ENCODE measurements at regions not wholly inside any gene's neighbourhood (a gene's known extent, or its start where the extent isn't known, plus 50 kb on each side); places are given as distances from the start of the nearest gene placed in this dataset.

- no peaks in the 10 kb centered on the region for H3K9me1 ChIP-seq (replicated peaks; ENCODE audit: control insufficient read depth, extremely low read depth, insufficient read depth, low read length)
- DNase-seq (ENCODE audit: low read depth, low spot score) (no peak), FAIRE-seq (no peak)
- ChIA-PET CTCF (no interaction called here), POLR2A (no interaction called here)
- H3K4me1 ChIP-seq (ENCODE audit: control insufficient read depth, extremely low read depth, insufficient read depth, low read length) = no peaks in the 10 kb centered on the region
- no peak overlapping the region for H3K4me3 ChIP-seq (replicated peaks in 1 of 3; ENCODE audit: insufficient read depth in 1 of 3, low read depth in 1 of 3, low read length in 3 of 3)
- dilution Hi-C loops (cut with MboI; ENCODE audit: extremely low pct_ligation_motif_present, low sequenced_read_pairs) = no loop called here
- H2AFZ ChIP-seq (ENCODE audit: low read depth, low read length) = no peak overlapping the region
- no peaks in the 10 kb centered on the region for H3K79me2 ChIP-seq (ENCODE audit: control insufficient read depth, insufficient read depth, low read length)
- intact Hi-C loops (cut with micrococcal nuclease) = no loop called here
- H3K9ac ChIP-seq (replicated peaks; ENCODE audit: extremely low read depth, insufficient read depth, low read length) = no peak overlapping the region
- no peaks in the 10 kb centered on the region for H3K36me3 ChIP-seq (ENCODE audit: control insufficient read depth in 2 of 2, extremely low read depth in 1 of 2, insufficient read depth in 2 of 2, low read length in 2 of 2)
- no peak overlapping the region for H3K27ac ChIP-seq (ENCODE audit: insufficient read depth, low read depth, low read length)
- peaks cover 8% of the 10 kb centered on the region for H3K9me3 ChIP-seq (replicated peaks; ENCODE audit: control insufficient read depth, insufficient read depth, low read length)
- no peaks in the 10 kb centered on the region for H4K20me1 ChIP-seq (replicated peaks; ENCODE audit: control insufficient read depth, extremely low read depth, insufficient read depth, low read length)
- no peaks in the 10 kb centered on the region for H3K27me3 ChIP-seq (ENCODE audit: control insufficient read depth in 2 of 2, insufficient read depth in 2 of 2, low read length in 2 of 2)
- TF ChIP-seq CTCF (IDR thresholded peaks at IDR 0.05; ENCODE audit: extremely low read depth in 1 of 2, insufficient read depth in 1 of 2, low read depth in 1 of 2, low read length in 2 of 2) (no peak), POLR2A (IDR thresholded peaks at IDR 0.05; ENCODE audit: low read depth, low read length) (no peak), POLR2AphosphoS5 (IDR thresholded peaks at IDR 0.05; ENCODE audit: insufficient read depth, low read depth, low read length) (no peak), FOS (IDR thresholded peaks at IDR 0.05; ENCODE audit: borderline replicate concordance, insufficient read depth, low read length) (no peak)
- no TSS peak for BruUV-seq (replicated peaks)
- no peak overlapping the region for H3K4me2 ChIP-seq (ENCODE audit: insufficient read depth, low read length)
Measured at GRCh38 chr1:14220324-14220723, 378.2 kb upstream of the KAZN start.

GRCh38 chr1:14220811-14221210, 377.7 kb upstream of the KAZN start:
- Histone ChIP-seq H3K79me2 (ENCODE audit: control insufficient read depth, insufficient read depth, low read length) (no peaks in the 10 kb centered on the region), H3K9ac (replicated peaks; ENCODE audit: extremely low read depth, insufficient read depth, low read length) (no peak overlapping the region), H3K9me3 (replicated peaks; ENCODE audit: control insufficient read depth, insufficient read depth, low read length) (peaks cover 8% of the 10 kb centered on the region), H3K4me2 (ENCODE audit: insufficient read depth, low read length) (no peak overlapping the region), H3K27ac (ENCODE audit: insufficient read depth, low read depth, low read length) (no peak overlapping the region), H2AFZ (ENCODE audit: low read depth, low read length) (no peak overlapping the region), H4K20me1 (replicated peaks; ENCODE audit: control insufficient read depth, extremely low read depth, insufficient read depth, low read length) (no peaks in the 10 kb centered on the region), H3K9me1 (replicated peaks; ENCODE audit: control insufficient read depth, extremely low read depth, insufficient read depth, low read length) (no peaks in the 10 kb centered on the region), H3K4me3 (replicated peaks in 1 of 3; ENCODE audit: insufficient read depth in 1 of 3, low read depth in 1 of 3, low read length in 3 of 3) (no peak overlapping the region), H3K4me1 (ENCODE audit: control insufficient read depth, extremely low read depth, insufficient read depth, low read length) (no peaks in the 10 kb centered on the region), H3K27me3 (ENCODE audit: control insufficient read depth in 2 of 2, insufficient read depth in 2 of 2, low read length in 2 of 2) (no peaks in the 10 kb centered on the region), H3K36me3 (ENCODE audit: control insufficient read depth in 2 of 2, extremely low read depth in 1 of 2, insufficient read depth in 2 of 2, low read length in 2 of 2) (no peaks in the 10 kb centered on the region)
- no peak for TF ChIP-seq EZH2 (IDR thresholded peaks at IDR 0.05; ENCODE audit: borderline replicate concordance, low read depth, low read length, severe bottlenecking)
- TF ChIP-seq CTCF (IDR thresholded peaks at IDR 0.05; ENCODE audit: extremely low read depth in 1 of 2, insufficient read depth in 1 of 2, low read depth in 1 of 2, low read length in 2 of 2) = no peak
- FAIRE-seq (no peak), DNase-seq (ENCODE audit: low read depth, low spot score) (no peak)
- POLR2A ChIA-PET = no interaction called here
- dilution Hi-C loops (cut with MboI; ENCODE audit: extremely low pct_ligation_motif_present, low sequenced_read_pairs) = no loop called here
- no TSS peak for BruUV-seq (replicated peaks)
- CTCF ChIA-PET = no interaction called here
- intact Hi-C loops (cut with micrococcal nuclease) = no loop called here
